A673 (cell line): ENCODE measurements at regions not wholly inside any gene's neighbourhood (a gene's known extent, or its start where the extent isn't known, plus 50 kb on each side); places are given as distances from the start of the nearest gene placed in this dataset.

ENCODE experiments used
- BruUV-seq: library from RNA; stranded (reverse); fragments of 400-500 nt; replicated peaks from 2 replicates; lab custom pipeline; 2021; lab: Mats Ljungman, UMichigan
- CTCF ChIA-PET: fragments of 300-600 bp; sonication (Branson Sonifier 250); formaldehyde crosslinking; loops from one replicate; lab custom pipeline; 2022; ENCODE audit warnings: antibody characterized with exemption; lab: Charles Lee
- POLR2A ChIA-PET: fragments of 300-600 bp; sonication (Branson Sonifier 250); formaldehyde crosslinking; loops from one replicate; lab custom pipeline; 2022; ENCODE audit warnings: antibody characterized with exemption; ENCODE audit not compliant: low non-redundant PET; lab: Charles Lee
- DNase-seq: peaks from one replicate; pipeline ENCODE4 v3.0.0-alpha.2; 2015; ENCODE audit warnings: low spot score
- H3K27ac ChIP-seq: fragments of 200-600 bp; sonication (generic); 2 replicates; pipeline ENCODE4 v1.5.1; 2016; ENCODE audit warnings: mixed run types, low read depth, mild to moderate bottlenecking, mixed read lengths, antibody characterized with exemption, low read length; ENCODE audit not compliant: poor library complexity, severe bottlenecking
- H3K27me3 ChIP-seq: fragments of 200-600 bp; sonication (generic); replicated peaks from 2 replicates; pipeline ENCODE4 v1.6.1; 2017; ENCODE audit warnings: mixed run types, low read depth, mild to moderate bottlenecking, mixed read lengths, antibody characterized with exemption, low read length; ENCODE audit not compliant: insufficient read depth, poor library complexity
- H3K36me3 ChIP-seq: fragments of 200-600 bp; sonication (generic); 2 replicates; pipeline ENCODE4 v1.6.1; 2016; ENCODE audit warnings: mixed run types, mild to moderate bottlenecking, mixed read lengths, antibody characterized with exemption, low read length; ENCODE audit not compliant: insufficient read depth, poor library complexity, severe bottlenecking
- H3K4me1 ChIP-seq: fragments of 200-600 bp; sonication (generic); 2 replicates; pipeline ENCODE4 v1.6.1; 2017; ENCODE audit warnings: mixed run types, mild to moderate bottlenecking, mixed read lengths, antibody characterized with exemption, low read length; ENCODE audit not compliant: insufficient read depth, poor library complexity, severe bottlenecking
- H3K4me3 ChIP-seq: fragments of 200-600 bp; sonication (generic); 2 replicates; pipeline ENCODE4 v1.5.1; 2016; ENCODE audit warnings: low read depth, mixed run types, mild to moderate bottlenecking, mixed read lengths, low read length; ENCODE audit not compliant: poor library complexity, severe bottlenecking
- H3K9me3 ChIP-seq: fragments of 200-600 bp; sonication (generic); 2 replicates; pipeline ENCODE4 v1.6.1; 2016; ENCODE audit warnings: mixed run types, low read depth, mild to moderate bottlenecking, mixed read lengths, antibody characterized with exemption, low read length; ENCODE audit not compliant: poor library complexity, severe bottlenecking
- EZH2 ChIP-seq: fragments of 200-600 bp; sonication (generic); IDR thresholded peaks from 2 replicates; pipeline ENCODE4 v1.6.1; 2017; ENCODE audit warnings: borderline replicate concordance, low read depth, mild to moderate bottlenecking, mixed read lengths, antibody characterized with exemption, low read length; ENCODE audit not compliant: poor library complexity, severe bottlenecking
- intact Hi-C: fragments of 100-400 bp; cut with micrococcal nuclease; formaldehyde crosslinking; loops from one replicate; pipeline ENCODE4 v1.10.0; 2022; ENCODE audit not compliant: unreplicated experiment
- TF ChIP-seq, protein P1 (sequence below): fragments of 300-800, 200-600 bp; sonication (generic); conservative IDR thresholded peaks from 2 replicates; pipeline ENCODE4 v1.5.1; 2017; ENCODE audit warnings: low read depth, mild to moderate bottlenecking, antibody characterized with exemption, low read length, moderate library complexity, mixed read lengths

DNA sequence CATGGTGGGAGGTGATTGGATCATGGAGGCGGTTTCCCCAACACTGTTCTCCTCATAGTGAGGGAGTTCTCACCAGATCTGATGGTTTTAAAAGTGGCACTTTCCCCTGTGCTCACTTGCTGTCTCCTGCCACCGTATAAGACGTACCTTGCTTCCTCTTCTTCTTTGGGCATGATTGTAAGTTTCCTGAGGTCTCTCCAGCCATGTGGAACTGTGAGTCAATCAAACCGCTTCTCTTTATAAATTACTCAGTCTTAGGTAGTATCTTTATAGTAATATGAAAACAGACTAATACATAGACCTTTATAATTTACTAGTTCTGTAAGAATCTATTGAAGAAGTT lies 82.5 kb upstream of the PITX2 start:
- H3K36me3 ChIP-seq = no peaks in the 10 kb centered on the region
- DNase-seq = no peak
- no TSS peak for BruUV-seq
- no peak for TF ChIP-seq EZH2
- H3K27me3 ChIP-seq = no peaks in the 10 kb centered on the region
- ChIA-PET CTCF (no interaction called here), POLR2A (no interaction called here)
- H3K9me3 ChIP-seq = no peaks in the 10 kb centered on the region
- H3K4me3 ChIP-seq = no peak overlapping the region
- H3K27ac ChIP-seq = no peak overlapping the region
- no peaks in the 10 kb centered on the region for H3K4me1 ChIP-seq
- intact Hi-C loops = no loop called here

DNA sequence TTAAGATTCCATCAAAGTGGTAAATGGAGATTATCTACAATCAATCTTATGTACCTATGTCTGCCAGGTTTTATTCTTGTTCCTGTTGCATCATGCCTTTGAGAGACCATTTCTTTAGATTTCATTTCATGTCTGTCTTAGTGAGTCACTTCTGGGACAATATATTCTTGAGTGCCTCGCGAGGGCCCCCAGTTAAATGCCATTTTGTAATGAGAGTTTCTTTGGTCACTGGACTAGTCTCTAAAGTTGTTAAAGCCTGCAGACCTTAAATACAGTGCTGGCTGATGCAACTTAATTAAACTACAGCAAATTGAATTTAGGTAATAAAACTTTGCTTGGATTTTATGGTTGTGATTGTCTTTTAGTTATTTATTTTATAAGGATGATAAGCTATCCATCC lies 87.2 kb upstream of the PITX2 start:
- ChIA-PET POLR2A (no interaction called here), CTCF (no interaction called here)
- H3K27me3 ChIP-seq = no peaks in the 10 kb centered on the region
- no peaks in the 10 kb centered on the region for H3K4me1 ChIP-seq
- H3K27ac ChIP-seq = no peak overlapping the region
- H3K36me3 ChIP-seq = no peaks in the 10 kb centered on the region
- H3K9me3 ChIP-seq = no peaks in the 10 kb centered on the region
- no peak for DNase-seq
- TF ChIP-seq, protein P1, sequence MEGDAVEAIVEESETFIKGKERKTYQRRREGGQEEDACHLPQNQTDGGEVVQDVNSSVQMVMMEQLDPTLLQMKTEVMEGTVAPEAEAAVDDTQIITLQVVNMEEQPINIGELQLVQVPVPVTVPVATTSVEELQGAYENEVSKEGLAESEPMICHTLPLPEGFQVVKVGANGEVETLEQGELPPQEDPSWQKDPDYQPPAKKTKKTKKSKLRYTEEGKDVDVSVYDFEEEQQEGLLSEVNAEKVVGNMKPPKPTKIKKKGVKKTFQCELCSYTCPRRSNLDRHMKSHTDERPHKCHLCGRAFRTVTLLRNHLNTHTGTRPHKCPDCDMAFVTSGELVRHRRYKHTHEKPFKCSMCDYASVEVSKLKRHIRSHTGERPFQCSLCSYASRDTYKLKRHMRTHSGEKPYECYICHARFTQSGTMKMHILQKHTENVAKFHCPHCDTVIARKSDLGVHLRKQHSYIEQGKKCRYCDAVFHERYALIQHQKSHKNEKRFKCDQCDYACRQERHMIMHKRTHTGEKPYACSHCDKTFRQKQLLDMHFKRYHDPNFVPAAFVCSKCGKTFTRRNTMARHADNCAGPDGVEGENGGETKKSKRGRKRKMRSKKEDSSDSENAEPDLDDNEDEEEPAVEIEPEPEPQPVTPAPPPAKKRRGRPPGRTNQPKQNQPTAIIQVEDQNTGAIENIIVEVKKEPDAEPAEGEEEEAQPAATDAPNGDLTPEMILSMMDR = no peak
- no peak for TF ChIP-seq EZH2
- no peak overlapping the region for H3K4me3 ChIP-seq
- no TSS peak for BruUV-seq
- intact Hi-C loops = no loop called here

DNA sequence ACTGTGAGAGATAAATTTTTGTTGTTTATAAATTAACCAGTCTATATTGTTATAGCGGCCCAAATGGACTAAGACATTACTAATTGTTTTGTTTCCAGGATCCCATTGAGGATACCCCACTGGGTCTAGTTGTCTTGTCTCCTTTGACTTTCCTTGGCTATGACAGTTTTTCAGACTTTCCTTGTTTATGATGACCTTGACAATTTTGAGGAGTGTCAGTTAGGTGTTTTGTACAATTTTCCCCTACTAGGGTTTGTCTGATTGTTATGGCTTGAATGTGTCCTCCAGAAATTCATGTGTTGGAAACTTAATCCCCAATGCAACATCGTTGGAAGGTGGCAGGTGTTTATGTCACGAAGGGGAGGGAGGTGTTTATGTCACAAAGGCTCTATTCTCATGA lies 89.6 kb upstream of the PITX2 start:
- no TSS peak for BruUV-seq
- TF ChIP-seq EZH2 = no peak
- TF ChIP-seq, protein P1 = no peak
- Histone ChIP-seq H3K27ac (no peak overlapping the region), H3K36me3 (no peaks in the 10 kb centered on the region), H3K27me3 (no peaks in the 10 kb centered on the region), H3K9me3 (no peaks in the 10 kb centered on the region), H3K4me3 (no peak overlapping the region), H3K4me1 (no peaks in the 10 kb centered on the region)
- POLR2A ChIA-PET = no interaction called here
- no peak for DNase-seq
- intact Hi-C loops = no loop called here
- CTCF ChIA-PET = no interaction called here

DNA sequence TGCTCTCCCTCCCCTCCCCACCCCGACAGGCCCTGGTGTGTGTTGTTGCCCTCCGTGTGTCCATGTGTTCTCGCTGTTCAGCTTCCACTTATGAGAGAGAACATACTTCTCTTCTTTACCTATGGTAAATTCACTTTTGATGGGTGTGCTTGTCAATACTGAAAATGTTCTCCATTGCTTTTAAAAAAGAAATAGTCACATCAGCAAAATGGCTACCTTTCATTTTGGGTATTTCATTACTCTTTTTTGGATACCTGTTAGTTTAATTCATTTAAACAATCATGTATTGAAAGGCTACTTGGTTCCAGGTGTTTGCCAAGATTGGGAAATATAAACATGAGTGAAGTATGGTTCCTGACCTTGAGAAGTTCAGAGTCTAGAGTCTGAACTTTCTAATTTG lies 107.4 kb upstream of the PITX2 start:
- intact Hi-C loops = no loop called here
- Histone ChIP-seq H3K27me3 (no peaks in the 10 kb centered on the region), H3K9me3 (no peaks in the 10 kb centered on the region), H3K4me3 (no peak overlapping the region), H3K4me1 (no peaks in the 10 kb centered on the region), H3K36me3 (no peaks in the 10 kb centered on the region), H3K27ac (no peak overlapping the region)
- no peak for DNase-seq
- CTCF ChIA-PET = no interaction called here
- BruUV-seq = no TSS peak
- TF ChIP-seq, protein P1 = no peak
- TF ChIP-seq EZH2 = no peak
- POLR2A ChIA-PET = no interaction called here
